Neural progenitor cell (in vitro differentiated cells): ENCODE measurements at regions not wholly inside any gene's neighbourhood (a gene's known extent, or its start where the extent isn't known, plus 50 kb on each side); places are given as distances from the start of the nearest gene placed in this dataset.

Experiments used
- DNase-seq: peaks from one replicate; pipeline ENCODE4 v3.0.0-alpha.2; 2016; ENCODE audit warnings: low spot score
- H2AFZ ChIP-seq: fragments of 200-600 bp; sonication (generic); replicated peaks from 2 replicates; pipeline ENCODE4 v1.6.1; 2016; ENCODE audit warnings: antibody characterized with exemption
- H3F3A ChIP-seq: fragments of 200-600 bp; sonication (generic); 2 replicates; pipeline ENCODE4 v1.6.1; 2016; ENCODE audit warnings: antibody characterized with exemption, low read depth
- H3K27ac ChIP-seq: fragments of 200-600 bp; sonication (generic); 2 replicates; pipeline ENCODE4 v1.5.1; 2016; ENCODE audit warnings: mild to moderate bottlenecking
- H3K27me3 ChIP-seq: fragments of 200-600 bp; sonication (generic); 2 replicates; pipeline ENCODE4 v1.6.1; 2016; ENCODE audit warnings: mild to moderate bottlenecking, moderate library complexity
- H3K36me3 ChIP-seq: fragments of 200-600 bp; sonication (generic); 2 replicates; pipeline ENCODE4 v1.5.1; 2016
- H3K4me1 ChIP-seq: fragments of 200-600 bp; sonication (generic); 2 replicates; pipeline ENCODE4 v1.6.1; 2016; ENCODE audit warnings: mixed run types
- H3K4me2 ChIP-seq: fragments of 200-600 bp; sonication (generic); 2 replicates; pipeline ENCODE4 v1.6.1; 2016
- H3K4me3 ChIP-seq: fragments of 200-600 bp; sonication (generic); 2 replicates; pipeline ENCODE4 v1.5.1; 2016
- H3K79me2 ChIP-seq: fragments of 200-600 bp; sonication (generic); 2 replicates; pipeline ENCODE4 v1.6.1; 2016; ENCODE audit warnings: low read depth
- H3K9ac ChIP-seq: fragments of 200-600 bp; sonication (generic); 2 replicates; pipeline ENCODE4 v1.6.1; 2016
- H3K9me3 ChIP-seq: fragments of 200-600 bp; sonication (generic); 2 replicates; pipeline ENCODE4 v1.5.1; 2016; ENCODE audit warnings: low read depth
- H4K20me1 ChIP-seq: fragments of 200-600 bp; sonication (generic); 2 replicates; pipeline ENCODE4 v1.6.1; 2016; ENCODE audit warnings: low read depth
- H3K27ac Mint-ChIP-seq: 3 replicates; pipeline ENCODE4 v1.8.0; 2021; ENCODE audit warnings: mixed read lengths
- H3K27me3 Mint-ChIP-seq: 2 replicates; pipeline ENCODE4 v1.8.0; 2022; ENCODE audit warnings: low read depth, mild to moderate bottlenecking, inconsistent platforms, moderate library complexity, mixed read lengths; ENCODE audit not compliant: insufficient read depth
- H3K36me3 Mint-ChIP-seq: 3 replicates; pipeline ENCODE4 v1.8.0; 2021; ENCODE audit warnings: mixed read lengths
- H3K4me1 Mint-ChIP-seq: 3 replicates; pipeline ENCODE4 v1.8.0; 2021; ENCODE audit warnings: mixed read lengths
- H3K4me3 Mint-ChIP-seq: 3 replicates; pipeline ENCODE4 v1.8.0; 2021; ENCODE audit warnings: mild to moderate bottlenecking, moderate library complexity, mixed read lengths
- H3K9me3 Mint-ChIP-seq: 3 replicates; pipeline ENCODE4 v1.8.0; 2020; ENCODE audit warnings: mixed read lengths
- CTCF ChIP-seq: fragments of 200-600 bp; sonication (generic); IDR thresholded peaks from 2 replicates; pipeline ENCODE4 v1.5.1; 2017; ENCODE audit warnings: antibody characterized with exemption, mild to moderate bottlenecking
- EZH2 ChIP-seq: fragments of 200-600 bp; sonication (generic); IDR thresholded peaks from 2 replicates; pipeline ENCODE4 v1.6.1; 2017; ENCODE audit warnings: antibody characterized with exemption, mild to moderate bottlenecking, moderate library complexity
- EZH2phosphoT487 ChIP-seq: fragments of 200-600 bp; sonication (generic); IDR thresholded peaks from 2 replicates; pipeline ENCODE4 v1.6.1; 2017; ENCODE audit warnings: antibody characterized with exemption

- peaks cover 18% of the 10 kb centered on the region for H3K4me1 ChIP-seq
- H3K79me2 ChIP-seq = no peaks in the 10 kb centered on the region
- Mint-ChIP-seq H3K27me3 (peaks cover 6% of the 10 kb centered on the region), H3K4me3 (no peak overlapping the region), H3K9me3 (no peaks in the 10 kb centered on the region), H3K36me3 (no peaks in the 10 kb centered on the region), H3K27ac (no peak overlapping the region), H3K4me1 (peaks cover 24% of the 10 kb centered on the region)
- H3K27me3 ChIP-seq = no peaks in the 10 kb centered on the region
- no peaks in the 10 kb centered on the region for H4K20me1 ChIP-seq
- H3K36me3 ChIP-seq = no peaks in the 10 kb centered on the region
- DNase-seq = no peak
- no peak for TF ChIP-seq EZH2
- no peak for TF ChIP-seq EZH2phosphoT487
- no peak for TF ChIP-seq CTCF
- no peaks in the 10 kb centered on the region for H3K9me3 ChIP-seq
- no peak overlapping the region for H3K9ac ChIP-seq
- no peak overlapping the region for H3K4me3 ChIP-seq
- no peaks in the 10 kb centered on the region for H3F3A ChIP-seq
- no peak overlapping the region for H3K4me2 ChIP-seq
- H3K27ac ChIP-seq = no peak overlapping the region
- no peak overlapping the region for H2AFZ ChIP-seq
These were observed 676.9 kb downstream of the BRD1 start for GRCh38 chr22:49150801-49151221.

GRCh38 chr22:49149721-49150608 is 677.7 kb downstream of the BRD1 start:
- H3K4me3 Mint-ChIP-seq = no peak overlapping the region
- Histone ChIP-seq H3K9me3 (no peaks in the 10 kb centered on the region), H3K27me3 (no peaks in the 10 kb centered on the region), H3K27ac (no peak overlapping the region), H3K4me3 (no peak overlapping the region), H3K36me3 (no peaks in the 10 kb centered on the region), H3K4me1 (peaks cover 18% of the 10 kb centered on the region), H3F3A (no peaks in the 10 kb centered on the region), H3K4me2 (no peak overlapping the region), H3K9ac (no peak overlapping the region), H2AFZ (no peak overlapping the region), H3K79me2 (no peaks in the 10 kb centered on the region), H4K20me1 (no peaks in the 10 kb centered on the region)
- no peak overlapping the region for H3K27ac Mint-ChIP-seq
- peaks cover 22% of the 10 kb centered on the region for H3K4me1 Mint-ChIP-seq
- peaks cover 2% of the 10 kb centered on the region for H3K9me3 Mint-ChIP-seq
- no peak for DNase-seq
- no peaks in the 10 kb centered on the region for H3K36me3 Mint-ChIP-seq
- TF ChIP-seq CTCF (no peak), EZH2phosphoT487 (no peak), EZH2 (no peak)
- H3K27me3 Mint-ChIP-seq = peaks cover 6% of the 10 kb centered on the region

DNA sequence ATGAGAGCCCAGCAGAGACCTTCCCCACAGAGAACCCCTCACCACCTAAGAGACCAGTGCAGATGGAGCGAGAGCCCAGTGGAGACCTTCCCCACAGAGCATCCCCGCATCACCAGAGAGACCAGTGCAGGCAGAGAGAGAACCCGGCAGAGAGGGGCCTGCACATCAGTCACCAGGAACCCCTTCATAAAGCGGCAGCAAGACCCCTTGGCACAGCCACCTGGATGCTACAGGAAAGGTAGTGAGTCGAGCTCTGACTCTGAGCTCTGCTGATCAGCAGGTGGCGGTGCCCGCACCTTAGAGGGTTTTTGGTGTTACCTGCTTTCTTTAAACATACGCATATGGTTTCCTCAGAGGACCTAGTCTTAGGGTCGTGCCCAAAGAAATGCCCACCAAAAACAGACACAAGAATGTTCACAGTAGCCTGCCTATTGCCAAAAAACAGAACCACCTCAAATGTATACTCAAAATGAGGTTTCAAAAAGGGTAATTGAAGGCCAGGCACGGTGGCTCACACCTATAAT is 678.7 kb downstream of the BRD1 start:
- no peaks in the 10 kb centered on the region for H4K20me1 ChIP-seq
- Mint-ChIP-seq H3K27ac (peak overlapping the region; percentile 86), H3K27me3 (peaks cover 6% of the 10 kb centered on the region), H3K36me3 (no peaks in the 10 kb centered on the region), H3K4me3 (no peak overlapping the region), H3K9me3 (peaks cover 2% of the 10 kb centered on the region), H3K4me1 (peaks cover 22% of the 10 kb centered on the region)
- no peak overlapping the region for H3K4me3 ChIP-seq
- H2AFZ ChIP-seq = no peak overlapping the region
- H3K36me3 ChIP-seq = no peaks in the 10 kb centered on the region
- no peaks in the 10 kb centered on the region for H3K27me3 ChIP-seq
- no peak for DNase-seq
- no peaks in the 10 kb centered on the region for H3K79me2 ChIP-seq
- H3K9me3 ChIP-seq = no peaks in the 10 kb centered on the region
- H3K27ac ChIP-seq = no peak overlapping the region
- H3K4me2 ChIP-seq = no peak overlapping the region
- H3K4me1 ChIP-seq = peaks cover 18% of the 10 kb centered on the region
- H3K9ac ChIP-seq = no peak overlapping the region
- no peaks in the 10 kb centered on the region for H3F3A ChIP-seq
- no peak for TF ChIP-seq EZH2
- no peak for TF ChIP-seq EZH2phosphoT487
- TF ChIP-seq CTCF = no peak
